Heart left ventricle (tissue), 13 donors: ENCODE measurements at regions not wholly inside any gene's neighbourhood (a gene's known extent, or its start where the extent isn't known, plus 50 kb on each side); places are given as distances from the start of the nearest gene placed in this dataset.

Source experiments
- CTCF ChIP-seq, 12 donors: fragments of 200-600 bp; sonication (generic) in 4 of 12; IDR thresholded peaks; one replicate each; pipeline versions ENCODE4 v1.5.0 to v1.8.0; 2018 to 2022; ENCODE audit warnings: antibody characterized with exemption in 12 of 12, mild to moderate bottlenecking in 5 of 12
- POLR2A ChIP-seq, 2 donors: fragments of 450-650 bp; IDR thresholded peaks; one replicate each; pipeline ENCODE4 v1.6.1; 2017; ENCODE audit warnings: antibody characterized with exemption in 2 of 2, mild to moderate bottlenecking in 2 of 2, moderate library complexity in 2 of 2
- donor health status: ischemic (EF 13 %, LVEDD 7.1; RV severe dilation, severe dysfunction).
- donor health status: DM: no; HTN: yes; CAD: no.
- donor health status: DM: no; HTN: no; CAD: no.
- donor health status: ischemic (EF 25% LVEDD 6.9; RV normal size, moderate dysfunction).
- donor health status: ischemic (EF 25% LVEDD 5.7; RV mildly dilated, moderate dysfunction).
- donor health status: ischemic (EF 35%, LVEDD 5.7; RV mildly dilated, moderate dysfunction).
- donor health status: nonischemic (EF 11% LVEDD 7.7; RV severe dilation, severe dysfunction).
- donor health status: DM: yes; HTN: yes; CAD: no.
- donor health status: PGD.
- donor health status: ischemic (EF 29% LVEDD 5.4; RV normal size, mild dysfunction).
- donor health status: nonischemic (EF 23%, LVEDD 6.1; RV moderate dilation, normal function).

- TF ChIP-seq CTCF (IDR thresholded peaks at IDR 0.05) (no peak), POLR2A (IDR thresholded peaks at IDR 0.05) (no peak)
Measured at GRCh38 chrX:21153033-21153432, 221.2 kb upstream of the CNKSR2 start.
